ENCODE measurements at regions not wholly inside any gene's neighbourhood (a gene's known extent, or its start where the extent isn't known, plus 50 kb on each side); places are given as distances from the start of the nearest gene placed in this dataset.
A peak's percentile ranks its signal among the peaks of the same experiment; 100 is the strongest.

DNA sequence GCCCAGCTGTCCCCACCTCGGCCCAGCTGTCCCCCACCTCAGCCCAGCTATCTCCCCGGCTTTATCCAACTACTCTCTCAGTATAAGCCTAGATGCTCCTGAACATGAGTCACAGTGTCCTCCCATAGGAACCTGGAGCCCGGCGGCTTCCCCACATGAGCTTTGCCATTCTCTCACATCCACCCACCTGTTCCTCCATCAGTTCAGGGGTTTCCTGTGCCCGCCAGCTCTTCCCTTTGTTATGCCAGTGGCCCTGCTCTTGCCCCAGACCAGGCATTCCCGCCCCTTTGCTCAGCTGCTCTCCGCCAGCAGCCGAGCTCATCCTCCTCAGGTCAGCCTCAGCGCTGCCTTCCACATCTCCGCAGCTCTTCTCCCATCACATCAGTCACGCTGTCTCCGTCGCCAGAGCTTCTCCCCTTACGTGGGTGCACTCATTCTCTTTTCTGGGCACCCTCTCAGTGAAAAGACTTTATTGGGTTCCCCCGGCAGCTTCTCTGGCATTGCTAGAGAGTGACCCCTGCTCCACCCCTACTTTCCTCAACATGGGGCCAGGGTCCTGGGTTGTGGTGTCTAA lies 89.5 kb upstream of the CSF3R start:
- DNase-seq, result no peak

DNA sequence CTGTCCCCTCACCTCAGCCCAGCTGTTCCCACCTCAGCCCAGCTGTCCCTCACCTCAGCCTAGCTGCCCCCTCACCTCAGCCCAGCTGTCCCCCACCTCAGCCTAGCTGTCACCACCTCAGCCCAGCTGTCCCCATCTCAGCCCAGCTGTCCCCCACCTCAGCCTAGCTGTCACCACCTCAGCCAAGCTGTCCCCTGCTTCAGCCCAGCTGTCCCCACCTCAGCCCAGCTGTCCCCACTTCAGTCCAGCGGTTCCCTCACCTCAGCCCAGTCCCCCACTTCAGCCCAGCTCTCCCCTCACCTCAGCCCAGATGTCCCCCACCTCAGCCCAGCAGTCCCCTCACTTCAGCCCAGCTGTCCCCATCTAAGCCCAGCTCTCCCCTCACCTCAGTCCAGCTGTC lies 88.4 kb upstream of the CSF3R start:
- DNase-seq, result no peak

GRCh38 chr1:36570478-36571060 lies 87.9 kb upstream of the CSF3R start:
- DNase-seq, result no peak

DNA sequence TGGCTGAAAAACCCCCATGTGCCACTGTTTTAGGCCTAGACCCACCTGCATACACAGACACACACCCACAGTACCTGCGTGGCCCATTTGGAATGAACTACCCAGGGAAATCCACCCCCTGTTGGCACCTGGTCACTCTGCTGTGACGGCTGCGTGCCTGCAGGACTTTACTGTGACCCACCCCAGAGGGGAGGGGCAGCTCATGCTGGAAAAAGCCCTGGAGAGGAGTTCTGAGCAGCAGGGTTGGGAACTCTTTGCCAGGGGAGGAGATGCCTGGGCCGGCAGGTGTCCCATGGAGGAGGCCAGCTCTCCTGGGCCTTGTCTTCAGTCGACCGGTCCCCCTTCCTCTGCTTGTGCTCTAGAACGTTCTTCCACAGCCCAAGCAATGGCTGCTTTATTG lies 87.3 kb upstream of the CSF3R start:
- DNase-seq, result no peak

DNA sequence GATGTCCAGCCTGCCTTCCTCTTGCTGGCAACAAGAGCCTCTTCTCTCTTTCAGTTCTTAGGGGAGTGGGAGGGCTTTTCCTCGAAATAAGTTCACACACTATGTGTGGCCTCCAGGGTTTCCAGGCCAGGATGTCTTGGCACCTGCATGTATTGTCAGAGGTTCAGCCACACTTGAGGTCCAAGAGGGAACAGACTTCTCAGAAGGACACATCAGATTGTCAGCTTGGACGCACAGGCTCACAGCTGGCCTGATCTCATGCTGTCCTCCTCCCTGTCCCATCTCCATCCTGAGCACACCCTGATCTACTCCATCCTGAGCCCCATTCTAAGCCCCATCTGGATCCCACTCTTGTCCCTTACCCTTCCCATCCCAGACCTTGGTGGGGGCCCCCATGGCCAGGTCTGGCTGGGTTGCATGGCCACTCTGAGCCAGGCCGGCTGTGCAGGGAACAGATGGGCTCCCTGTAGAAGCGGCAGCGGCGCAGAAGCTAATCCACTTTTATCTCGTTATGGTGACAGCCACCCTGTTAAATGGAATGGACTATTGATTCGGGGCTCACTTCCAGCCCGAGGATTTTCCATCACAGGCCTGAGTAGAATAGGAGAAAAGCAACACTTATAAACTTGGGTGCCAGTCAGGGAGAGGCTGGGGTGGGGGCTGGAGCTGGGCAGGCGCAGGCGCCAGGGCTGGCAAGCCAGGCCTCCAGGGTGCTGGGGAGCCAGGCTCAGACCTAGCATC lies 85.1 kb upstream of the CSF3R start:
- DNase-seq, result no peak

- no peak for DNase-seq
Measured at GRCh38 chr1:36565576-36566501, 83.1 kb upstream of the CSF3R start.

- no peak for DNase-seq
Measured at GRCh38 chr1:36562181-36562685, 79.5 kb upstream of the CSF3R start.

GRCh38 chr1:36561361-36561724 lies 78.6 kb upstream of the CSF3R start:
- no peak for DNase-seq

DNA sequence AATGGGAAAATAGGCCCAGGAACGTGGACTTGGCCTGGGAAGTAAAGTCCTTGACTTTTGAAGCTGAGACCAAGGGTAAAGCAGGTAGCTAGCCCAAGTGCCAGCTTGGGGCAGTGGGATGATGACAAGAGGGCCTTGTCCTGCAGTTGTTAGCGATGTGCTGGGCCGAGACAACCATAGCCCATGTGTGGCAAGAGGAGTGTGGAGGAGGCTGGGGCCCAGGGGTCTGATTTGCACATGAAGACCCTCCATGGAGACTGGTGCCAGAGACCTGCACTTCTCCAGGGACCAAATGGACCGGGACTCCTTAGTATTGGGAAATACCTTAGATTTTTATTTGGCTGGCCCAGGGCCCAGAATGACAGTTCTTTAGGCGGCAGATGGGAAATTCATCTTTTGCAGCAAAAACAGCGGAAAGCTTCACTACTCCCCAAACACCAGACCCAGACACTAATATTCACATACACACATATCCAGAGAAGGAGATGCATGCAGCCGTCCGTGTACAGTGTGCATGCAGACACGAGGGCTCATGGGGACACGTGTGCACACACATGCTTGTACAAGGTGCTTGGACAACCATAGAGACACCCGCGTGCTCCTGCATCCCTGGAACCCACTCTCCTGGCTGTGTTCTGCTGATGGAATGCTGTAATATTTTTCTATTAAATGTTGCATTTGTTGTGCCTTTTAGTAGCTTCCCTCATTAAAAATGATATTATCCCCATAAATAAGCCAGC lies 78.1 kb upstream of the CSF3R start:
- no peak for DNase-seq

GRCh38 chr1:36560177-36560576 lies 77.5 kb upstream of the CSF3R start:
- no peak for DNase-seq

- no peak for DNase-seq
Measured at GRCh38 chr1:36559061-36559460, 76.3 kb upstream of the CSF3R start.

- no peak for DNase-seq
Measured at GRCh38 chr1:36557041-36558000, 74.6 kb upstream of the CSF3R start.

DNA sequence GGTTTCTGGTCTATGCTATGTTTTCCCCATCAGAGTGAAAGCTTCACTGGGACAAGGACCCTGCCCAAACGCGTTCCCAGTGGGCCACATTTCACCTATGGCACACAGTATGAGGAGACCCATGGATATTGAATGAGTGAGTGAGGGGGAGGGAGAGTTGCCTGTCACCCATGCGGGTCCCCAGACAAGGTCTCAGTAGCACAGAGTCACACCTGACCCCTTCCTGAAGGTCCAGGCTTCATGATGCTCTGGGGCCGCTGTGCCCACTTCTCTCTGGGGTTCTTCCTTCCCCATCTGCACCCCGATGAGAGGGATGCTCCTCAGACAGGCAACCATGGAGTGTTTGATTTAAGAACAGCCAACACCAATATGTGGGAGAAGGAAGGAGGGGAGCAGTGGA lies 72.3 kb upstream of the CSF3R start:
- DNase-seq, result no peak

DNA sequence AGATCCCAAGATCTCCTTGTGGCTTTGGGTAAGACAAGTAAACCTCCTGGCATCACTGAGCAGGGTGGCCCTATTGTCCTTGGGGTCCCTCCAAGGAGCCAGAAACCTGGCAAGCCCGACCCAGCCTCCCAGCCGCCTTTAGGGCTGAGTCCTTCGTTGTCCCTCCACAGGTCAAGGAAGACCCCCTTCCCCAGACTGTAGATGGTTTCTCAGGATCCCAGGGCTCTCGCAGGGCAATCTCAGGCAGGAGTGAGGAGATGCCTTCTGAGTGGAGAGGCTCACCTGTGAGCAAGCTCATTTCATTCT lies 71.6 kb upstream of the CSF3R start:
- DNase-seq, result no peak

DNA sequence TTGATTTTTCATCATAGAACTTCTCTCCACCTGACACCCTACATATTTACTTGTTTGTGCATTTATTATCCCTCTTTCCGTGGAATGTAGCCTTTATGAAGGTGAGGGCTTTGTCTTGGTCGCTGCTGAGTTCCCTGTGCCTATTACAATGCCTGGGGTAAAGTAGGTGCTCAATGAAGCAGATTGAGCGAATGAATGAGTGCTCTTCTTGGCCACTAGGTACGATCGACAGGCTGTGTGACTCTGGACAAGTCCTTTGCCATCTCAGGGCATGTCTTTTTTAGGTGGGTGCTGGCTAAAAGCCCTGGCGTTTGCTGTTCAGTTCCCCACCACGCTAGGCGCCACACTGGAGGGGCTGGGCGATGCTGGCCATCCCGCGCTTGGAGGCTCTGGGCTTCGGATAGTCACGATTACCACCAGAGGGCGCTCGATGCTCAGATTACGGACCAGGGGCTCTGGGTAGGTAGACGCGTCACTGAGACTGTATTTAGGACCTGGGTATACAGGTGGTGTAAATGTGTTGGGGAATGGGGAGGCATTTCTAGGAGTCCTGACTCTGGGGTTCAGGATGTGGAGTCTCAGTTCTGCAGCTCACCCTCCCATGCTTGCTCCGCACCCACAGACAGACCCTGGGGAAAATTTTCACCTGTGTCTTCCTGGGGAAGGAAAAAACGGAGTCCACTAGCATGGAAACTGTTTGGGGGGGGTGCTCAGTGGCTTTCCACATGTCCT lies 71.0 kb upstream of the CSF3R start:
- peak; percentile 31 for DNase-seq

DNA sequence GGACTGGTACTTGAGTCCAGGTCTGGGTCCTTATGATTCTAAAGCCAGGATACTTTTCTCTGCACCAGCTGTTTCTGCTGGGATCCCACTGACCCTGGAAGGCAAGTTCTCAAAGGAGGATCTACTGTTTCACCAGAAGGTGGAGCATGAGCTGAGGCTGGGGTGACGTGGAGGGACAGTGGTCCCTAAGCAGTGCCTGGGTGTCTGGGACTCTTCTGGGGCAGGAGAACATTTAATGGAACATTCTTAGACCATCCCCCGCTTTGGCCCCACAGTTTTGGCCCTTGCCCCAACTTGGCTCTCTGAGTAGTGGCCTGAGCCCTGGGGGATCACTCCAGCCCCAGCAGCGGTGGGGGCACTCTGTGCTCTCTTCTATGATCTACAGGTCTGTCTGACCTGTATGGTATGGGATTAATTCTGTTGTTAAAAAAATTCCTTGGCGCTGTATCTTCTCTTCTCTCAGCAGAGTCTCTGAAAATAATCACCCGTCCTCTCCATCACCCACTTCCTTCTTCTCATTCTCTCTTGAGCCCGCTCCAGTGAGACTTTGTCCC lies 60.3 kb upstream of the CSF3R start:
- no peak for DNase-seq

DNA sequence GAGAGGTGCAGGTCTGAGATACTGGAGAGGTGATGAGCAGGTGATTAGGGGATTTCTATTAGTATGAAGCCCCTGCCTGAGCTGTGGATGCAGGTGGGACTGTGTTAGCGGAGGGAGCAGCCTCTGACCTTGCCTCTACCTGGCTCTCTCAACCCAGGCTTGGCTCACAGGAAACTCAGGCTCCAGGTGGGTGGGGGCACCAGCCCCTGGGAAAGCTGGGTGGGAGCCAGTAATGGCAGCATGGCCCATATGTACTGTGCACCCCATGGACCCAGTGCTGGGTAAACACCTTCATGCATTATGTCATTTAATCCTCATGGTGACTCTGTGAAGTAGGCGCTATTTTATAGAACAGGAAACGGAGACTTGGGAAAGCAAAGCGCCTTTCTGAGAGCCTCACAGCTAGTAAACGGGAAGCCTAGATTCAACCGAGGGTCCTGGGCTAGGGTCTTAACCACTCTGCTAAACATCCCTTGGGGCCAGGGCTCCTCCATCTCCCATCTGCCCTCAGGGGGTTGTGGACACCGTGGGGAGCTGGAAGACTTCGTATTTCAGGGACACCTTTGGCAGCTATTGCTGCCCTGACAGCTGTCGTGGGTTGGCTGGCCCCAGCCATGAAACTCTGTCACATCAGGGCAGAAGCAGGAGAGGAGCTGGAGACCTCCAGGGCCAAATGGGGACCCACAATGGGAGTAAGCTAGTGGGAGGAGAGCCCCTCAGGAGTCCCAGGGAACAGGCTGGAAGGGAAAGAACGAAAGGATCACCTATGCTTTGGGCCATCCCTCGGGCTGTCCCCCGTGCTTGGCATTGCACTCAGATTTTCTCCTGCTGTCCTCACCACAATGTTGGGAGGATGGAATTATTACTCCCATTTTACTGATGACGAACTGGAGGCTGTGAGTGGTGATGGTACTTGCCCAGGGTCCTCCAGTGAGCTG lies 59.6 kb upstream of the CSF3R start:
- no peak for DNase-seq

GRCh38 chr1:36540056-36540455 lies 57.3 kb upstream of the CSF3R start:
- no peak for DNase-seq

GRCh38 chr1:36539526-36539925 lies 56.8 kb upstream of the CSF3R start:
- DNase-seq, result no peak
